Skeletal muscle tissue (tissue), 3 donors: ENCODE measurements at regions not wholly inside any gene's neighbourhood (a gene's known extent, or its start where the extent isn't known, plus 50 kb on each side); places are given as distances from the start of the nearest gene placed in this dataset.

Source experiments
- H3K27ac ChIP-seq: one replicate; pipeline ENCODE4 v1.7.0; 2013; ENCODE audit warnings: mild to moderate bottlenecking, low read depth, low read length, inconsistent platforms
- H3K27me3 ChIP-seq, 3 donors: one replicate each; pipeline ENCODE4 v1.7.0; 2013; ENCODE audit warnings: low read length in 3 of 3; ENCODE audit not compliant: control insufficient read depth in 3 of 3, insufficient read depth in 3 of 3
- H3K36me3 ChIP-seq, 3 donors: one replicate each; pipeline ENCODE4 v1.7.0; 2013; ENCODE audit warnings: low read length in 3 of 3; ENCODE audit not compliant: control insufficient read depth in 3 of 3, insufficient read depth in 3 of 3
- H3K4me1 ChIP-seq, 3 donors: one replicate each; pipeline ENCODE4 v1.7.0; 2013; ENCODE audit warnings: low read length in 3 of 3, mild to moderate bottlenecking in 3 of 3; ENCODE audit not compliant: control insufficient read depth in 3 of 3, insufficient read depth in 3 of 3
- H3K4me3 ChIP-seq, 3 donors: one replicate each; pipeline ENCODE4 v1.7.0; 2013; ENCODE audit warnings: low read length in 3 of 3
- H3K9ac ChIP-seq, 3 donors: one replicate each; pipeline ENCODE4 v1.7.0; 2013; ENCODE audit warnings: low read length in 3 of 3, mild to moderate bottlenecking in 3 of 3, moderate library complexity in 2 of 3, low read depth in 1 of 3
- H3K9me3 ChIP-seq, 3 donors: one replicate each; pipeline ENCODE4 v1.7.0; 2013; ENCODE audit warnings: low read length in 3 of 3; ENCODE audit not compliant: control insufficient read depth in 3 of 3
- donor health status: Osteomylitis.

DNA sequence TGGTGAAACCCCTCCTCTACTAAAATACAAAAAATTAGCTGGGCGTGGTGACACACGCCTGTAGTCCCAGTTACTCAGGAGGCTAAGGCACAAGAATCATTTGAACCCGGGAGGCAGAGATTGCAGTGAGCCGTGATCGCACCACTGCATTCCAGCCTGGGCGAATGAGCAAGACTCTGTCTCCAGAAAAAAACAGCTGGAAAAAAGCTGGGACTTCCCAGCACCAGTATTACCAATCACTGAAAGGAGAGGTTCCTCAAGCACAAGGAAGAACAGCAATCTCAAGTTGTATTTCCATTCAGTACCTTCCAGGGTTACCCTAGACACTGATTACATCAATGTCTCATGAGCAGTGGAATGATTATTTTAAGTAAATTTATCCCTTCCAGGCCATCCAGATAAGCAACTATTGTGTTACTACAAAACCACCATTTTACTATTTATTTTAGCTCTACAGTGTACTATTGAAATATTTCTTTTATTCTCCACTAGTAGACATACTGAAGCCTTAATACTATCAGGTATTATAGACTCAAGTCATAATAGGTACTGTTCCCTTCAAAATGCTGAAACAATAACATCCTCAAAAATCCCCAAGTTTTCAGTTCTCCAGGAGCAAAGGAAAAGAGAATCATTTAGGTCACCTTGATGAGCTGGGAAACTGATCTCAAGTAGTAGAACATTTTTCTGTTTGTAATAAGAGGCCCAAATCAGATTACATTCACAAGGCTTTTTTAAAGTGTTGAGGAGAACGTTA is 54.8 kb upstream of the VGLL4 start:
- peaks cover 0 to 10% (median 4%) of the 10 kb centered on the region in 3 donors for H3K36me3 ChIP-seq
- H3K4me1 ChIP-seq, result no peaks in the 10 kb centered on the region
- no peak overlapping the region for H3K4me3 ChIP-seq
- no peak overlapping the region for H3K27ac ChIP-seq
- no peak overlapping the region for H3K9ac ChIP-seq
- no peaks in the 10 kb centered on the region for H3K9me3 ChIP-seq
- no peaks in the 10 kb centered on the region for H3K27me3 ChIP-seq

DNA sequence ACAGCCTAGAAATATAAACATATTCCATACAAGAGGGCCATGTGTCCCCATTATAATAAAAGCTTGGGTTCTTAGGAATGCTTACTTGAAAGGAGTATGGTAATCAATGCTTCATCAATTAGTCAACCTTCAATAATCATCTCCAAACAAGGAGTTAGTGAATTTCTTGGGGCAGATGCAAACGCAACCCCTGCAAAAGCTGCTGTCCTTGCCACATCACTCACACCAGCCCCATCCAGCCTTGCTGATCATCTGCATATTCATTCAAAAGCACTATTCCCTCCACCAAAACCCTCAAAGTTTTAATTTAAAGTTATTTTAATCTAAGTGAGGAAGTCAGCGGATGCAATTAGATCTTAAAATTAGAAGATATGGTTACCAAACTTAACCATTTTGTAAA is 54.0 kb upstream of the VGLL4 start:
- Histone ChIP-seq H3K9ac (no peak overlapping the region), H3K27ac (no peak overlapping the region)

DNA sequence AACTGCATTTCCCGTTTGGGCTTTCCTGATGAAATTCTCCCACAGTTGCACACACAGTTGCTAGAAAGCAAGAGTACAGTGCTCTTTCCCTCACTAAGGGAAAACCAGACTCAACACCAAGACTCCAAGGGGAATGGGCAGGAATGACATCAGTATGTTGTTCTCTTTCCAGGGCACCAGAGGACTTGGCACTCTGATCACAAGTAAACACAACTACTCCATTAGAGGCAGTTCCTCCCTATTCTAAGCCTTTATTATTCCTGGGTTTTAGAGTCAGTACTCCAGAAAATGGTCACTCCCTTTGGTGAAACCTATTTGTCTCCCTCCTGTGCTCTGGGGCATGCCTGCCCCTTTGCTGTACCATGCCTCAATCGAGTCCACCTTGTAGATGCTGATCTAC is 52.3 kb upstream of the VGLL4 start:
- no peak overlapping the region for H3K4me3 ChIP-seq
- no peak overlapping the region for H3K9ac ChIP-seq
- no peak overlapping the region for H3K27ac ChIP-seq
- peaks cover 0 to 2% (median 0%) of the 10 kb centered on the region in 3 donors for H3K4me1 ChIP-seq
- no peaks in the 10 kb centered on the region for H3K9me3 ChIP-seq
- H3K27me3 ChIP-seq, result no peaks in the 10 kb centered on the region
- H3K36me3 ChIP-seq, result peaks cover 0 to 6% (median 4%) of the 10 kb centered on the region in 3 donors

More for the DNA sequence above, 54.0 kb upstream of the VGLL4 start:
- no peaks in the 10 kb centered on the region for H3K4me1 ChIP-seq
- H3K36me3 ChIP-seq, result peaks cover 0 to 10% (median 4%) of the 10 kb centered on the region in 3 donors
- H3K27me3 ChIP-seq, result no peaks in the 10 kb centered on the region
- H3K9me3 ChIP-seq, result no peaks in the 10 kb centered on the region
- H3K4me3 ChIP-seq, result no peak overlapping the region
